H1 (cell line): ENCODE measurements at regions not wholly inside any gene's neighbourhood (a gene's known extent, or its start where the extent isn't known, plus 50 kb on each side); places are given as distances from the start of the nearest gene placed in this dataset.

Source experiments
- EZH2 ChIP-seq: fragments of 200-600 bp; sonication (generic); IDR thresholded peaks from 2 replicates; pipeline ENCODE4 v1.7.1; 2012; ENCODE audit warnings: low read depth, mild to moderate bottlenecking, moderate library complexity, low read length, inconsistent platforms; ENCODE audit not compliant: severe bottlenecking
- KDM1A ChIP-seq: fragments of 200-600, 300-600 bp; sonication (generic); IDR thresholded peaks from 2 replicates; pipeline ENCODE4 v1.7.1; 2016; ENCODE audit warnings: mild to moderate bottlenecking, low read length, borderline replicate concordance
- NANOG ChIP-seq: IDR thresholded peaks from 2 replicates; pipeline ENCODE4 v1.6.1; 2011; ENCODE audit warnings: low read length, low read depth, mild to moderate bottlenecking, inconsistent platforms; ENCODE audit not compliant: insufficient read depth, poor library complexity, severe bottlenecking
- RAD21 ChIP-seq, 2 experiments: IDR thresholded peaks in 1 of 2; conservative IDR thresholded peaks in 1 of 2; 2 replicates each; pipeline ENCODE4 v1.6.1; 2011; ENCODE audit warnings: low read depth in 2 of 2, low read length in 2 of 2, improper control_type of control experiment in 1 of 2, inconsistent platforms in 1 of 2, mild to moderate bottlenecking in 1 of 2, moderate library complexity in 1 of 2
- TAF1 ChIP-seq: IDR thresholded peaks from 2 replicates; pipeline ENCODE4 v1.6.1; 2011; ENCODE audit warnings: mild to moderate bottlenecking, low read depth, low read length
- TCF12 ChIP-seq: IDR thresholded peaks from 2 replicates; pipeline ENCODE4 v1.6.1; 2011; ENCODE audit warnings: low read depth, mild to moderate bottlenecking, low read length

DNA sequence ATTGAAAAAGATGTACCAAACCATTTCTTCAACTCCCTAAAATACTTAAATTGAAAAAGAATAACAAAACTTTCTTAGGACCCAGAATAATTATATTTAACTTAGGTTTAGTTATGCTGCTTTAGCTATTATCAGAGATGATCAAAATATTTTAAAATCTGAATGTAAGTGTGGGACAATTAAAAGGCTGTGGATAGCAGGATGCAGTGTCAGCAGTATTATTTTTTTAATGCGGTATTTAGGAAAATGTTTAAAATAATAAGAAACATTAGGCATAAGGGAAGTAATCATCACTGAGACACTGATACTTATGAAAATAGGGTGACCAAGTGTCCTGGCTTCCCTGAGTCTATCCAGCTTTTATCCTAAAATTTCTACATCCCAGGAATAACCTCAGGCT, 161.5 kb upstream of the PTCHD4 start (continued):
- TF ChIP-seq TAF1: no peak
- no peak for TF ChIP-seq KDM1A
- TF ChIP-seq EZH2: no peak
- no peak for TF ChIP-seq RAD21 (IDR thresholded peaks at IDR 0.05 in 1 of 2, conservative IDR thresholded peaks at IDR 0.05 in 1 of 2; ENCODE audit: low read depth in 2 of 2, low read length in 2 of 2)
- TF ChIP-seq NANOG: no peak
- TF ChIP-seq TCF12: no peak
